Liver (tissue), 3 donors: ENCODE measurements at regions not wholly inside any gene's neighbourhood (a gene's known extent, or its start where the extent isn't known, plus 50 kb on each side); places are given as distances from the start of the nearest gene placed in this dataset.

Experiments
- ATF3 ChIP-seq: IDR thresholded peaks from 2 replicates; pipeline ENCODE4 v1.6.1; 2016; ENCODE audit warnings: antibody characterized with exemption
- CTCF ChIP-seq: fragments of 150-350 bp; IDR thresholded peaks from 2 replicates; pipeline ENCODE4 v1.5.1; 2017; ENCODE audit warnings: improper control_type of control experiment, low read depth, low read length; ENCODE audit not compliant: missing input control
- GABPA ChIP-seq, 2 donors: IDR thresholded peaks in 1 of 2; conservative IDR thresholded peaks in 1 of 2; 2 replicates each; pipeline ENCODE4 v1.6.1; 2016; ENCODE audit warnings: antibody characterized with exemption in 2 of 2, mild to moderate bottlenecking in 1 of 2, moderate library complexity in 1 of 2
- HNF4G ChIP-seq: IDR thresholded peaks from 2 replicates; pipeline ENCODE4 v1.6.1; 2016; ENCODE audit warnings: antibody characterized with exemption
- JUND ChIP-seq, 2 donors: IDR thresholded peaks; 2 replicates each; pipeline ENCODE4 v1.6.1; 2016; ENCODE audit warnings: antibody characterized with exemption in 2 of 2
- MAX ChIP-seq: IDR thresholded peaks from 2 replicates; pipeline ENCODE4 v1.6.1; 2016; ENCODE audit warnings: antibody characterized with exemption
- RAD21 ChIP-seq, 2 donors: IDR thresholded peaks; 2 replicates each; pipeline ENCODE4 v1.6.1; 2016; ENCODE audit warnings: antibody characterized with exemption in 2 of 2, mild to moderate bottlenecking in 2 of 2
- REST ChIP-seq: IDR thresholded peaks from 2 replicates; pipeline ENCODE4 v1.6.1; 2016; ENCODE audit warnings: antibody characterized with exemption, mild to moderate bottlenecking
- RXRA ChIP-seq, 2 donors: IDR thresholded peaks; 2 replicates each; pipeline ENCODE4 v1.6.1; 2017 to 2018; ENCODE audit warnings: antibody characterized with exemption in 2 of 2, mild to moderate bottlenecking in 1 of 2
- SP1 ChIP-seq: IDR thresholded peaks from 2 replicates; pipeline ENCODE4 v1.6.1; 2018; ENCODE audit warnings: antibody characterized with exemption, mild to moderate bottlenecking
- TAF1 ChIP-seq: conservative IDR thresholded peaks from 2 replicates; pipeline ENCODE4 v1.6.1; 2016; ENCODE audit warnings: antibody characterized with exemption, mild to moderate bottlenecking
- YY1 ChIP-seq: IDR thresholded peaks from 2 replicates; pipeline ENCODE4 v1.6.1; 2016; ENCODE audit warnings: antibody characterized with exemption, mild to moderate bottlenecking
- donor health status: healthy.
- donor health status: healthy.

DNA sequence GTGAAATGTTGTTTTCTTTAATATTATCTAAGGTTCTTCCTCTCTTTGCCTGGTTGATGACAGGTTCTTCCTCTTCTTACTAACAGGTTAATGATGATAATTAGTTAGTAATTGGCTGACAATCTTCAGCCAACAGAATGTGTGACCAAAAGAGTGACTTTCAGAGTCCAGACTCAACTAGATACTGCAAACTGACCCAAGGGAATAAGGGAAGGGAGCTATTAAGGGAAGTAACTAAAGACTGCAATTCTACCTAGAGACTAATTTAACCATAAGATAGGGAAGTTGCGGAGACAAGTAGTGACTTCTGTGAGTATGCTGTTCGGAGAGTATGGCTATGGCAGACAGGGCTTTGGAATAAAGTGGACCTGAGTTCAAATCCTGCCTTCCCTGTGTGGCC lies 127.3 kb upstream of the TACR1 start:
- no peak for TF ChIP-seq YY1
- no peak for TF ChIP-seq GABPA (IDR thresholded peaks at IDR 0.05 in 1 of 2, conservative IDR thresholded peaks at IDR 0.05 in 1 of 2)
- no peak for TF ChIP-seq CTCF
- no peak for TF ChIP-seq MAX
- TF ChIP-seq ATF3 = no peak
- no peak for TF ChIP-seq TAF1
- no peak for TF ChIP-seq SP1
- TF ChIP-seq HNF4G = no peak
- no peak for TF ChIP-seq REST
- TF ChIP-seq JUND (IDR thresholded peaks at IDR 0.05) = no peak
- TF ChIP-seq RXRA (IDR thresholded peaks at IDR 0.05) = no peak
- no peak for TF ChIP-seq RAD21 (IDR thresholded peaks at IDR 0.05)
